ENCODE measurements at regions not wholly inside any gene's neighbourhood (a gene's known extent, or its start where the extent isn't known, plus 50 kb on each side); places are given as distances from the start of the nearest gene placed in this dataset.
A peak's percentile ranks its signal among the peaks of the same experiment; 100 is the strongest.

GRCh38 chr3:81245043-81245442 lies 516.4 kb downstream of the GBE1 start:
- Histone ChIP-seq H3K4me1 (ENCODE audit: control insufficient read depth, insufficient read depth, low read length, poor library complexity, severe bottlenecking) (no peaks in the 10 kb centered on the region), H3K4me3 (ENCODE audit: low read depth, low read length) (no peak overlapping the region), H3K36me3 (ENCODE audit: control insufficient read depth, insufficient read depth, low read length) (no peaks in the 10 kb centered on the region), H3K9me3 (ENCODE audit: control insufficient read depth in 2 of 2, low read length in 2 of 2) (no peaks in the 10 kb centered on the region), H3K27me3 (ENCODE audit: control insufficient read depth, insufficient read depth, low read length) (no peaks in the 10 kb centered on the region), H3K27ac (ENCODE audit: insufficient read depth, low read length, poor library complexity, severe bottlenecking) (no peak overlapping the region)
- Mint-ChIP-seq H3K36me3 (no peaks in the 10 kb centered on the region), H3K27me3 (no peaks in the 10 kb centered on the region), H3K9me3 (peaks cover 0 to 8% (median 3%) of the 10 kb centered on the region in 7 donors), H3K4me1 (no peaks in the 10 kb centered on the region), H3K4me3 (no peak overlapping the region), H3K27ac (no peak overlapping the region)
- ATAC-seq (ENCODE audit: low read depth in 2 of 2) (no peak), DNase-seq (no peak)

- Mint-ChIP-seq H3K4me1 (no peaks in the 10 kb centered on the region), H3K36me3 (no peaks in the 10 kb centered on the region), H3K9me3 (peaks cover 0 to 8% (median 1%) of the 10 kb centered on the region in 7 donors), H3K27me3 (no peaks in the 10 kb centered on the region), H3K27ac (peak overlapping the region in 1 of 3 donors; percentile 11), H3K4me3 (no peak overlapping the region)
- H3K9me3 ChIP-seq (ENCODE audit: control insufficient read depth in 2 of 2, low read length in 2 of 2), result no peaks in the 10 kb centered on the region
- ATAC-seq (ENCODE audit: low read depth in 2 of 2), result no peak
- H3K36me3 ChIP-seq (ENCODE audit: control insufficient read depth, insufficient read depth, low read length), result no peaks in the 10 kb centered on the region
- no peak overlapping the region for H3K27ac ChIP-seq (ENCODE audit: insufficient read depth, low read length, poor library complexity, severe bottlenecking)
- no peaks in the 10 kb centered on the region for H3K27me3 ChIP-seq (ENCODE audit: control insufficient read depth, insufficient read depth, low read length)
- DNase-seq, result no peak
- H3K4me1 ChIP-seq (ENCODE audit: control insufficient read depth, insufficient read depth, low read length, poor library complexity, severe bottlenecking), result no peaks in the 10 kb centered on the region
- H3K4me3 ChIP-seq (ENCODE audit: low read depth, low read length), result no peak overlapping the region
Observed at GRCh38 chr3:81244231-81244630, 517.2 kb downstream of the GBE1 start.

DNA sequence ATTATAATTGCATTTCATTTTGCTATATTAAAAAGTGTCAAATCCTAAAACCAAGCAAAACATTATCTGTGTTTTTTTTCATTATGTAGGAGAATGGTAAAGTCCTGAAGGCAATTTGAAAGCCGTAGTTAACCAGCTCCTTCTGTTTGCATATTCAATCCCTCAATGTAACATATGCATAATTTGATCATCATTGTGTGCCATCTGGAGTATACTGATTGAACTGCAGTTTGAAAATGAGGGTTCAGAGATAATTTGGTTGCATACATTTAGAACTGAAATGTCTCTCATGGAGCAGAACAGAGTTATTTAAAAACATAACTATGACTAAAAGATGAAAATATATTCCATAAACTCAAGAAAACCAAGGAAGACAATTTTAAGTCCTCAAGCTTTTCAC lies 518.6 kb downstream of the GBE1 start:
- no peak for DNase-seq
- Histone ChIP-seq H3K36me3 (ENCODE audit: control insufficient read depth, insufficient read depth, low read length) (no peaks in the 10 kb centered on the region), H3K4me3 (ENCODE audit: low read depth, low read length) (no peak overlapping the region), H3K9me3 (ENCODE audit: control insufficient read depth in 2 of 2, low read length in 2 of 2) (no peaks in the 10 kb centered on the region), H3K27me3 (ENCODE audit: control insufficient read depth, insufficient read depth, low read length) (no peaks in the 10 kb centered on the region), H3K4me1 (ENCODE audit: control insufficient read depth, insufficient read depth, low read length, poor library complexity, severe bottlenecking) (no peaks in the 10 kb centered on the region), H3K27ac (ENCODE audit: insufficient read depth, low read length, poor library complexity, severe bottlenecking) (no peak overlapping the region)
- H3K36me3 Mint-ChIP-seq, result no peaks in the 10 kb centered on the region
- H3K4me1 Mint-ChIP-seq, result no peaks in the 10 kb centered on the region
- no peak for ATAC-seq (ENCODE audit: low read depth in 2 of 2)
- no peak overlapping the region for H3K4me3 Mint-ChIP-seq
- H3K27me3 Mint-ChIP-seq, result no peaks in the 10 kb centered on the region
- H3K27ac Mint-ChIP-seq, result no peak overlapping the region
- peaks cover 0 to 8% (median 2%) of the 10 kb centered on the region in 7 donors for H3K9me3 Mint-ChIP-seq

GRCh38 chr3:81237181-81237580 lies 524.3 kb downstream of the GBE1 start:
- DNase-seq (no peak), ATAC-seq (ENCODE audit: low read depth in 2 of 2) (no peak)
- Histone ChIP-seq H3K4me1 (ENCODE audit: control insufficient read depth, insufficient read depth, low read length, poor library complexity, severe bottlenecking) (no peaks in the 10 kb centered on the region), H3K27ac (ENCODE audit: insufficient read depth, low read length, poor library complexity, severe bottlenecking) (no peak overlapping the region), H3K9me3 (ENCODE audit: control insufficient read depth in 2 of 2, low read length in 2 of 2) (no peaks in the 10 kb centered on the region), H3K36me3 (ENCODE audit: control insufficient read depth, insufficient read depth, low read length) (no peaks in the 10 kb centered on the region), H3K27me3 (ENCODE audit: control insufficient read depth, insufficient read depth, low read length) (no peaks in the 10 kb centered on the region), H3K4me3 (ENCODE audit: low read depth, low read length) (no peak overlapping the region)
- no peaks in the 10 kb centered on the region for H3K36me3 Mint-ChIP-seq
- no peaks in the 10 kb centered on the region for H3K4me1 Mint-ChIP-seq
- H3K4me3 Mint-ChIP-seq, result no peak overlapping the region
- H3K9me3 Mint-ChIP-seq, result peaks cover 2 to 20% (median 7%) of the 10 kb centered on the region in 7 donors
- no peaks in the 10 kb centered on the region for H3K27me3 Mint-ChIP-seq
- no peak overlapping the region for H3K27ac Mint-ChIP-seq

GRCh38 chr3:81218023-81218422 lies 543.4 kb downstream of the GBE1 start:
- H3K4me1 Mint-ChIP-seq, result no peaks in the 10 kb centered on the region
- ATAC-seq (ENCODE audit: low read depth in 2 of 2), result no peak
- H3K4me3 Mint-ChIP-seq, result no peak overlapping the region

GRCh38 chr3:81217101-81217500 lies 544.3 kb downstream of the GBE1 start:
- H3K9me3 ChIP-seq (ENCODE audit: control insufficient read depth in 2 of 2, low read length in 2 of 2), result no peaks in the 10 kb centered on the region
- no peak for DNase-seq
- no peaks in the 10 kb centered on the region for H3K27me3 Mint-ChIP-seq
- no peak overlapping the region for H3K4me3 Mint-ChIP-seq
- H3K4me1 Mint-ChIP-seq, result no peaks in the 10 kb centered on the region
- no peak overlapping the region for H3K27ac ChIP-seq (ENCODE audit: insufficient read depth, low read length, poor library complexity, severe bottlenecking)
- peaks cover 0 to 11% (median 4%) of the 10 kb centered on the region in 7 donors for H3K9me3 Mint-ChIP-seq
- no peak for ATAC-seq (ENCODE audit: low read depth in 2 of 2)
- no peak overlapping the region for H3K4me3 ChIP-seq (ENCODE audit: low read depth, low read length)
- H3K4me1 ChIP-seq (ENCODE audit: control insufficient read depth, insufficient read depth, low read length, poor library complexity, severe bottlenecking), result no peaks in the 10 kb centered on the region
- no peak overlapping the region for H3K27ac Mint-ChIP-seq
- no peaks in the 10 kb centered on the region for H3K36me3 Mint-ChIP-seq
- H3K36me3 ChIP-seq (ENCODE audit: control insufficient read depth, insufficient read depth, low read length), result no peaks in the 10 kb centered on the region
- no peaks in the 10 kb centered on the region for H3K27me3 ChIP-seq (ENCODE audit: control insufficient read depth, insufficient read depth, low read length)

More at GRCh38 chr3:81218023-81218422, 543.4 kb downstream of the GBE1 start:
- no peaks in the 10 kb centered on the region for H3K36me3 Mint-ChIP-seq
- Histone ChIP-seq H3K4me1 (ENCODE audit: control insufficient read depth, insufficient read depth, low read length, poor library complexity, severe bottlenecking) (no peaks in the 10 kb centered on the region), H3K4me3 (ENCODE audit: low read depth, low read length) (no peak overlapping the region), H3K9me3 (ENCODE audit: control insufficient read depth in 2 of 2, low read length in 2 of 2) (no peaks in the 10 kb centered on the region), H3K27ac (ENCODE audit: insufficient read depth, low read length, poor library complexity, severe bottlenecking) (no peak overlapping the region), H3K36me3 (ENCODE audit: control insufficient read depth, insufficient read depth, low read length) (no peaks in the 10 kb centered on the region), H3K27me3 (ENCODE audit: control insufficient read depth, insufficient read depth, low read length) (no peaks in the 10 kb centered on the region)
- H3K27ac Mint-ChIP-seq, result no peak overlapping the region
- H3K9me3 Mint-ChIP-seq, result peaks cover 0 to 11% (median 3%) of the 10 kb centered on the region in 7 donors
- no peaks in the 10 kb centered on the region for H3K27me3 Mint-ChIP-seq
- DNase-seq, result no peak

DNA sequence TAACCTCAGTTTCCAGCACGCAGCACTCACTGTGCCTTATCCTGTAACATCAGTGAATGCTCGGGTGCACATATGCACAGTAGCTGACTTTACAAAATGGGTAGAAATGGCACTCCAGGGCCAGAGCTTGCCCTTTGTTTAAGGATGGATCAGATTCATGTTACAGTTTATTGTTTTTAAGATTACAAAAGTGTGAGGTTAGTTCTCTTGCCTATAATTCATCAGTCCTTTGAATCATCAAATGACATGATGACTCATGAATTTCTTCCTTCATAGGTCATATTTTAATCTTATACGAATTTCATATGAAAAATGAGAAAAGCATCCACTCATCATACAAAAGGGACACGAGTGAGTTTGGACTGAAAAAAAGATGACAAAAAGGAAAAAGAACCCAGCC lies 545.3 kb downstream of the GBE1 start:
- no peaks in the 10 kb centered on the region for H3K27me3 ChIP-seq (ENCODE audit: control insufficient read depth, insufficient read depth, low read length)
- ATAC-seq (ENCODE audit: low read depth in 2 of 2) (no peak), DNase-seq (no peak)
- H3K4me1 ChIP-seq (ENCODE audit: control insufficient read depth, insufficient read depth, low read length, poor library complexity, severe bottlenecking), result no peaks in the 10 kb centered on the region
- no peaks in the 10 kb centered on the region for H3K36me3 ChIP-seq (ENCODE audit: control insufficient read depth, insufficient read depth, low read length)
- no peaks in the 10 kb centered on the region for H3K36me3 Mint-ChIP-seq
- no peak overlapping the region for H3K4me3 ChIP-seq (ENCODE audit: low read depth, low read length)
- no peak overlapping the region for H3K4me3 Mint-ChIP-seq
- peaks cover 0 to 11% (median 4%) of the 10 kb centered on the region in 7 donors for H3K9me3 Mint-ChIP-seq
- H3K27ac ChIP-seq (ENCODE audit: insufficient read depth, low read length, poor library complexity, severe bottlenecking), result no peak overlapping the region
- no peaks in the 10 kb centered on the region for H3K27me3 Mint-ChIP-seq
- no peak overlapping the region for H3K27ac Mint-ChIP-seq
- no peaks in the 10 kb centered on the region for H3K4me1 Mint-ChIP-seq
- H3K9me3 ChIP-seq (ENCODE audit: control insufficient read depth in 2 of 2, low read length in 2 of 2), result no peaks in the 10 kb centered on the region

DNA sequence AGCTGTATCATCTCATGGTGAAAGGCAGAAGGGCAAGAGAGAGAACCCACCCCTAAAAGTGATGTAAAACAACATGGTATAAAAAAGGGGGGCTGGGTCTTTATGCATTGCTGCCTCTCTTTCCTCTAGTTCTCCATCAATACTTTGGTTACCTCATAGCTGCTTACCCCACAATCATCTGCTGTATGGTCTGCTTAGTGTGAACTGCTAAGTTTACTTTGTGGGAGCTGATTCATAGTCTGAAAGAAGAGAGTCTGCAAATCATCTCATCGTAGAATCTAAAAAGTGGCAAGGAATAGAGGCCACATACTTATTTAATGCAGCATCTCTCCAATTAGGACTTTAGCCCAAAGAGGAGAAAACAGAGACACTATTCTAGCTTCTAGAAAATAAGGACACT lies 546.8 kb downstream of the GBE1 start:
- Mint-ChIP-seq H3K27me3 (no peaks in the 10 kb centered on the region), H3K9me3 (peaks cover 0 to 16% (median 3%) of the 10 kb centered on the region in 7 donors), H3K36me3 (no peaks in the 10 kb centered on the region), H3K27ac (no peak overlapping the region), H3K4me1 (no peaks in the 10 kb centered on the region), H3K4me3 (no peak overlapping the region)
- no peak overlapping the region for H3K27ac ChIP-seq (ENCODE audit: insufficient read depth, low read length, poor library complexity, severe bottlenecking)
- no peaks in the 10 kb centered on the region for H3K4me1 ChIP-seq (ENCODE audit: control insufficient read depth, insufficient read depth, low read length, poor library complexity, severe bottlenecking)
- ATAC-seq (ENCODE audit: low read depth in 2 of 2), result no peak
- H3K36me3 ChIP-seq (ENCODE audit: control insufficient read depth, insufficient read depth, low read length), result no peaks in the 10 kb centered on the region
- H3K27me3 ChIP-seq (ENCODE audit: control insufficient read depth, insufficient read depth, low read length), result no peaks in the 10 kb centered on the region
- H3K9me3 ChIP-seq (ENCODE audit: control insufficient read depth in 2 of 2, low read length in 2 of 2), result no peaks in the 10 kb centered on the region
- DNase-seq, result no peak
- no peak overlapping the region for H3K4me3 ChIP-seq (ENCODE audit: low read depth, low read length)
